ENCODE measurements at regions not wholly inside any gene's neighbourhood (a gene's known extent, or its start where the extent isn't known, plus 50 kb on each side); places are given as distances from the start of the nearest gene placed in this dataset.

GRCh38 chr3:16658004-16658924, 53.0 kb upstream of the DAZL start:
- DNase-seq, result no peak
- ATAC-seq, result no peak

- ATAC-seq (no peak), DNase-seq (no peak)
Observed at GRCh38 chr3:16658925-16659793, 53.9 kb upstream of the DAZL start.

GRCh38 chr3:16663854-16664712, 58.9 kb upstream of the DAZL start:
- no peak for DNase-seq
- ATAC-seq, result no peak

- ATAC-seq (peak; percentile 45), DNase-seq (no peak)
Observed at GRCh38 chr3:16665282-16665741, 60.1 kb upstream of the DAZL start.

- DNase-seq (no peak), ATAC-seq (no peak)
Observed at GRCh38 chr3:16666206-16666605, 61.0 kb upstream of the DAZL start.

- DNase-seq, result no peak
- no peak for ATAC-seq
Observed at GRCh38 chr3:16667633-16668032, 62.4 kb upstream of the DAZL start.

GRCh38 chr3:16668776-16669545, 63.7 kb upstream of the DAZL start:
- no peak for ATAC-seq
- DNase-seq, result no peak

- DNase-seq (no peak), ATAC-seq (no peak)
Observed at GRCh38 chr3:16670191-16670590, 65.0 kb upstream of the DAZL start.

- DNase-seq (no peak), ATAC-seq (no peak)
Observed at GRCh38 chr3:16671690-16672089, 66.5 kb upstream of the DAZL start.

- DNase-seq, result no peak
- ATAC-seq, result no peak
Observed at GRCh38 chr3:16673530-16673929, 68.3 kb upstream of the DAZL start.

GRCh38 chr3:16675805-16676204, 70.6 kb upstream of the DAZL start:
- ATAC-seq (no peak), DNase-seq (no peak)

GRCh38 chr3:16686679-16687078, 81.5 kb upstream of the DAZL start:
- ATAC-seq, result no peak
- no peak for DNase-seq

GRCh38 chr3:16687221-16687620, 82.0 kb upstream of the DAZL start:
- no peak for ATAC-seq
- DNase-seq, result no peak

GRCh38 chr3:16692486-16693344, 87.5 kb upstream of the DAZL start:
- ATAC-seq (no peak), DNase-seq (no peak)

- DNase-seq (no peak), ATAC-seq (no peak)
Observed at GRCh38 chr3:16693820-16694219, 88.6 kb upstream of the DAZL start.

- ATAC-seq (no peak), DNase-seq (no peak)
Observed at GRCh38 chr3:16695710-16696109, 90.5 kb upstream of the DAZL start.

- ATAC-seq (no peak), DNase-seq (no peak)
Observed at GRCh38 chr3:16697443-16698147, 92.4 kb upstream of the DAZL start.

GRCh38 chr3:16700651-16701050, 95.4 kb upstream of the DAZL start:
- DNase-seq (no peak), ATAC-seq (no peak)

GRCh38 chr3:16704941-16705340, 99.7 kb upstream of the DAZL start:
- no peak for DNase-seq
- ATAC-seq, result no peak

- no peak for DNase-seq
- ATAC-seq, result no peak
Observed at GRCh38 chr3:16707260-16707659, 102.0 kb upstream of the DAZL start.

All from stimulated activated naive CD8-positive, alpha-beta T cell treated with anti-CD3 and anti-CD28 coated beads, Interleukin-15, Interleukin-2, amounts not matched to agents 100 U/mL and 50 U/mL, for 24 hours (primary cell).